ENCODE measurements at regions not wholly inside any gene's neighbourhood (a gene's known extent, or its start where the extent isn't known, plus 50 kb on each side); places are given as distances from the start of the nearest gene placed in this dataset.

- no peak overlapping the region for H3K4me3 ChIP-seq
- no peaks in the 10 kb centered on the region for H3K4me1 ChIP-seq
- no peaks in the 10 kb centered on the region for H3K36me3 ChIP-seq
- no peak for TF ChIP-seq CTCF (IDR thresholded peaks at IDR 0.05)
- no peak for TF ChIP-seq POLR2A (IDR thresholded peaks at IDR 0.05)
- no peaks in the 10 kb centered on the region for H3K27me3 ChIP-seq
- no peak overlapping the region for H3K27ac ChIP-seq
- no peak for DNase-seq
- no peaks in the 10 kb centered on the region for H3K9me3 ChIP-seq
- intact Hi-C loops (cut with DNase I; ENCODE audit: low total_unique reads), result no loop called here
These were observed 180.8 kb downstream of the LURAP1L start for GRCh38 chr9:12955510-12956163.

- Histone ChIP-seq H3K36me3 (no peaks in the 10 kb centered on the region), H3K4me1 (no peaks in the 10 kb centered on the region), H3K27ac (no peak overlapping the region), H3K9me3 (no peaks in the 10 kb centered on the region), H3K4me3 (no peak overlapping the region), H3K27me3 (no peaks in the 10 kb centered on the region)
- TF ChIP-seq CTCF (IDR thresholded peaks at IDR 0.05) (no peak), POLR2A (IDR thresholded peaks at IDR 0.05) (no peak)
- DNase-seq, result no peak
- intact Hi-C loops (cut with DNase I; ENCODE audit: low total_unique reads), result no loop called here
These were observed 181.4 kb downstream of the LURAP1L start for GRCh38 chr9:12956261-12956660.

- no peaks in the 10 kb centered on the region for H3K9me3 ChIP-seq
- H3K27me3 ChIP-seq, result no peaks in the 10 kb centered on the region
- no peaks in the 10 kb centered on the region for H3K4me1 ChIP-seq
- TF ChIP-seq CTCF (IDR thresholded peaks at IDR 0.05) (no peak), POLR2A (IDR thresholded peaks at IDR 0.05) (no peak)
- intact Hi-C loops (cut with DNase I; ENCODE audit: low total_unique reads), result no loop called here
- H3K4me3 ChIP-seq, result no peak overlapping the region
- DNase-seq, result no peak
- no peaks in the 10 kb centered on the region for H3K36me3 ChIP-seq
- H3K27ac ChIP-seq, result no peak overlapping the region
These were observed 182.0 kb downstream of the LURAP1L start for GRCh38 chr9:12956805-12957204.

DNA sequence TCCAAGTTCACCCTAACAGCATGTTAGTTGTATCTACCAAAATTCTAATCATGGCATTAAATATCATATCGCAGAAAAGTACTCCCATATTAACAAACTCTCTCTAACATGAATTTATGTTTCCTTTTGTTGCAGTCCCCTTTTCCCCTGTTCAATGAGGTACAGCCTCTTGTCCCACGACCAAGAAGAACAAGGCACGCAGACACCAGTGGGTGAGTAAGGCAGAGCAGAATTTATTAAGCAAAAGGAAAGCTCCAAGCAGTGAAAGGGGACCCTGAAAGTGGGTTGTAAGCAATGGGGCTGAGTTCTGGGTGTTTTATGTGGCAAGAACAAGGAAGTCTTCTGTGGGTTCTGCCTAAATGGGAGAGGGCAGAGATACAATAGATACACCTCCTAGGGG lies 183.5 kb downstream of the LURAP1L start:
- Histone ChIP-seq H3K27ac (no peak overlapping the region), H3K9me3 (no peaks in the 10 kb centered on the region), H3K4me3 (no peak overlapping the region), H3K4me1 (no peaks in the 10 kb centered on the region), H3K36me3 (no peaks in the 10 kb centered on the region), H3K27me3 (no peaks in the 10 kb centered on the region)
- no peak for DNase-seq
- TF ChIP-seq CTCF (IDR thresholded peaks at IDR 0.05) (no peak), POLR2A (IDR thresholded peaks at IDR 0.05) (no peak)
- intact Hi-C loops (cut with DNase I; ENCODE audit: low total_unique reads), result no loop called here

DNA sequence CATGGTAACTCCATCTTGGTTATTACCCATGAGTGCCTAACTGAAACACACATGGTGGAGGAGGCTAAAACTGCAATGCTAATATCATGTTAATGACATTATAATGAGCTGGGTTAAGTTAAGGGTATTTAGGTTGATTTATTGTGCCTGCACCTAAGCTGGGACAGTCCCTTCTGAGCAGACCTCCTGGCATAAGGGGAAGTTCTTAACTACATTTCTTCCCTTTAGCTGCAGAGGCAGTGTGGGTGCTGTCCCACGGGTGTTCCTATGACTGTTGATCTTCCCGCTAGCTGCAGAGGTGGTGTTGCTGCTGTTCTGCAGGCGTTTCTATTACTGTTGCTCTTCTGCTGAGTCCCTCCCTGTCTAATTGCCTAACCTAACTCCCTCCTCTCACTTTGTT lies 183.9 kb downstream of the LURAP1L start:
- no peak for TF ChIP-seq CTCF (IDR thresholded peaks at IDR 0.05)
- no peak for TF ChIP-seq POLR2A (IDR thresholded peaks at IDR 0.05)
- Histone ChIP-seq H3K27me3 (no peaks in the 10 kb centered on the region), H3K9me3 (no peaks in the 10 kb centered on the region), H3K27ac (no peak overlapping the region), H3K4me1 (no peaks in the 10 kb centered on the region), H3K36me3 (no peaks in the 10 kb centered on the region), H3K4me3 (no peak overlapping the region)
- intact Hi-C loops (cut with DNase I; ENCODE audit: low total_unique reads), result no loop called here
- no peak for DNase-seq

Measured in uterus (tissue), 3 donors.